ENCODE measurements at regions not wholly inside any gene's neighbourhood (a gene's known extent, or its start where the extent isn't known, plus 50 kb on each side); places are given as distances from the start of the nearest gene placed in this dataset.

DNA sequence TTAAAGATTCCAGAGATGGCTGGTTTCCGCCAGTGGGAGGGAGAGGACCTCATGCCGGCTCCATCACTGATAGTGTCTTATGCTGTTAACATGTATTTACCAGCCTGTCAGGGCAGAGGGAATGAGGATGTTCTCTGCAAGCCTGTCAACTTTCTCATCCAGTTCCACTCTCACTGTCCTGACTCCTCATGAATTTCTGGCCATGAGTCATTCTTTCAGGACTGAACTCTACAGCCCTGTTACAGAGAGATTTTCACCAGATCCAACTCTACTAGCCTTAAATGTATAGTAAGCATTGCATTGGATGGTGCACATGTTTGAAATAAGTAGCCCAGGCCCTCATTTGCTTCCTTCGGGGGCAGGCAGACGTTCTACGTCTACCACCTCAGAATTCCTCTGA, 387.7 kb downstream of the TMEM135 start:
- H3K27ac ChIP-seq (ENCODE audit: low read depth, low read length) = no peak overlapping the region
- H3K27me3 ChIP-seq (ENCODE audit: control insufficient read depth in 3 of 3, insufficient read depth in 3 of 3, low read length in 3 of 3) = no peaks in the 10 kb centered on the region
- no peaks in the 10 kb centered on the region for H3K4me1 ChIP-seq (ENCODE audit: control insufficient read depth in 3 of 3, insufficient read depth in 3 of 3, low read length in 3 of 3)
- no peaks in the 10 kb centered on the region for H3K9me3 ChIP-seq (ENCODE audit: control insufficient read depth in 3 of 3, low read length in 3 of 3)
- H3K9ac ChIP-seq (ENCODE audit: low read depth in 1 of 3, low read length in 3 of 3) = no peak overlapping the region
- no peaks in the 10 kb centered on the region for H3K36me3 ChIP-seq (ENCODE audit: control insufficient read depth in 3 of 3, insufficient read depth in 3 of 3, low read length in 3 of 3)
- no peak overlapping the region for H3K4me3 ChIP-seq (ENCODE audit: low read length in 3 of 3)

DNA sequence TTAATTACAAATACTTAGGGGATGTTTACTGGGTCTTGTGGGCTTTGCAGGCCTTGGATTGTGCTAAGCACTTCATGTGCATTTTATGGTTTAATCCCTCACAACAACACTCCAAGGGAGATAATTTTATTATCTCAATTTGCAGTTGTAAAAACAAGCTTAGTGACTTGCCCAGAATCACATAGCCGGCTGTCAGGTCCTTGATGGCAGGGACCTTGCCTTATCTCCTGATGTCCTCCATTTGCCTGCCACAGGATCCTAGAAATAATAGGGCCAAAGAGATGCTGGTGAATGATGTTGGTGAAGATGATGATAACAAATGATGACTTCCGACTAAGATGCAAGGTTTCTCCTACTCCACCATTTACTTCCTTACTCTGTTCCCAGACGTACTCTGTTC, 385.4 kb downstream of the TMEM135 start:
- Histone ChIP-seq H3K27me3 (ENCODE audit: control insufficient read depth in 3 of 3, insufficient read depth in 3 of 3, low read length in 3 of 3) (no peaks in the 10 kb centered on the region), H3K4me3 (ENCODE audit: low read length in 3 of 3) (no peak overlapping the region), H3K4me1 (ENCODE audit: control insufficient read depth in 3 of 3, insufficient read depth in 3 of 3, low read length in 3 of 3) (peaks cover 0 to 11% (median 8%) of the 10 kb centered on the region in 3 donors), H3K36me3 (ENCODE audit: control insufficient read depth in 3 of 3, insufficient read depth in 3 of 3, low read length in 3 of 3) (no peaks in the 10 kb centered on the region), H3K9me3 (ENCODE audit: control insufficient read depth in 3 of 3, low read length in 3 of 3) (no peaks in the 10 kb centered on the region), H3K9ac (ENCODE audit: low read depth in 1 of 3, low read length in 3 of 3) (no peak overlapping the region), H3K27ac (ENCODE audit: low read depth, low read length) (no peak overlapping the region)

DNA sequence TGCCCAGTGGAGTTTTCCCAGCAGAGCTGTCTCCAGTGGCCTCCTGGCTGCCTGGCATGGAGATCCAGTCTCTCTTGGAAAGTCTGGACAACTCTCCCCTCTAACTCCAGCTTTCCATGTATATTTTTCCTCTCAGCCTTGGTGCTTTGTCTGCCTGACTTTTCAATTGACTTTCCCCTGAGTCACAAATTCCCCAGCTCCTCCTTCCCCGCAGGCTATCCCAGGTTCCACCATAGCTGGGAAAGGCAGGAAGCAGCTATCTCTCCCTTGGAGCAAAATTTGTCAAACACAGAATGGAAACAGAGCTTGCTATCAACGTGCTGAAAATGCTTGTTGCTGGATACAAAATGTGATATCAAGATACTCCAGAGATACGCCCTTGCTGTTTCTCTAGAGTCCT, 384.8 kb downstream of the TMEM135 start:
- peaks cover 0 to 11% (median 8%) of the 10 kb centered on the region in 3 donors for H3K4me1 ChIP-seq (ENCODE audit: control insufficient read depth in 3 of 3, insufficient read depth in 3 of 3, low read length in 3 of 3)
- no peaks in the 10 kb centered on the region for H3K36me3 ChIP-seq (ENCODE audit: control insufficient read depth in 3 of 3, insufficient read depth in 3 of 3, low read length in 3 of 3)
- H3K27me3 ChIP-seq (ENCODE audit: control insufficient read depth in 3 of 3, insufficient read depth in 3 of 3, low read length in 3 of 3) = no peaks in the 10 kb centered on the region
- H3K4me3 ChIP-seq (ENCODE audit: low read length in 3 of 3) = no peak overlapping the region
- H3K27ac ChIP-seq (ENCODE audit: low read depth, low read length) = no peak overlapping the region
- H3K9ac ChIP-seq (ENCODE audit: low read depth in 1 of 3, low read length in 3 of 3) = no peak overlapping the region
- H3K9me3 ChIP-seq (ENCODE audit: control insufficient read depth in 3 of 3, low read length in 3 of 3) = no peaks in the 10 kb centered on the region

DNA sequence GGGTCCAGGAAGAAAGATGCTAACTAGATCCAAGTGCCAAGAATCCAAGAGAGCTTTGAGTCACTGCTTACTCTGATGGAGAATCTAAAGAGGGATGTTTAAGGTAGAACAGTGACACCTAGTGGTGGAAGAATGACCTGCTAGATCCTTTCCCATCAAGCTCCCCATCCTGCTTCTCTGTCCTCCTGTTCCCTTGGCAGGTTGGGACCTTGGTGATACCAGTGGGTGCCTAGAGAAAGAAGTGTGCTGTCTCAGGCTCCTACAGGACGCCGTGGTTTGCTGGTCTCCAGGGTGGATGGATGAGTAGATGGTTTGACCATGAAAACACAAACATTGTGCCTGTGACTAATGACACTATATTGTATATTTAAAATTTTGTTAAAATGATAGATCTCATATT, 383.7 kb downstream of the TMEM135 start:
- Histone ChIP-seq H3K9ac (ENCODE audit: low read depth in 1 of 3, low read length in 3 of 3) (no peak overlapping the region), H3K27me3 (ENCODE audit: control insufficient read depth in 3 of 3, insufficient read depth in 3 of 3, low read length in 3 of 3) (no peaks in the 10 kb centered on the region), H3K36me3 (ENCODE audit: control insufficient read depth in 3 of 3, insufficient read depth in 3 of 3, low read length in 3 of 3) (no peaks in the 10 kb centered on the region), H3K9me3 (ENCODE audit: control insufficient read depth in 3 of 3, low read length in 3 of 3) (no peaks in the 10 kb centered on the region), H3K4me1 (ENCODE audit: control insufficient read depth in 3 of 3, insufficient read depth in 3 of 3, low read length in 3 of 3) (peaks cover 0 to 11% (median 8%) of the 10 kb centered on the region in 3 donors), H3K27ac (ENCODE audit: low read depth, low read length) (no peak overlapping the region), H3K4me3 (ENCODE audit: low read length in 3 of 3) (no peak overlapping the region)

DNA sequence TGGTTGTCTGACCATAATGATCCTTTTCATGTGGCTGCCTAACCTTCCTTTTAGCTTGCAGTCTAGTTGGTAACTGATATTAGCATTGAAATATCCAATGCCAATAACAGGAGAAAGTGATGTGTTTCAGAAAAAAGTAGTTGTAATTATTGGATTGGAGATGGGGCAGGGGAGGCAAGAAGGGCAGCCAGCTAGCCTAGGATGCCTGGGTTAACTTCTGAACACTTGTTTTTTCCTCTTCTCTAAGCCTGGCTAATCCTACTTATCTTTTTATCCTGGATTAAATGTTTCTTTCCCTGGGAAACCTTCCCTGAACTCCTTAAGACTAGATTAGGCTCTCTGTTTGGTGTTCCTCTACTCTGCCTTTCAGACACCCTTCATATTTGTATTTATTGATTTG, 380.2 kb downstream of the TMEM135 start:
- Histone ChIP-seq H3K4me1 (ENCODE audit: control insufficient read depth in 3 of 3, insufficient read depth in 3 of 3, low read length in 3 of 3) (peaks cover 0 to 11% (median 8%) of the 10 kb centered on the region in 3 donors), H3K27ac (ENCODE audit: low read depth, low read length) (no peak overlapping the region), H3K36me3 (ENCODE audit: control insufficient read depth in 3 of 3, insufficient read depth in 3 of 3, low read length in 3 of 3) (no peaks in the 10 kb centered on the region), H3K9me3 (ENCODE audit: control insufficient read depth in 3 of 3, low read length in 3 of 3) (no peaks in the 10 kb centered on the region), H3K9ac (ENCODE audit: low read depth in 1 of 3, low read length in 3 of 3) (no peak overlapping the region), H3K27me3 (ENCODE audit: control insufficient read depth in 3 of 3, insufficient read depth in 3 of 3, low read length in 3 of 3) (no peaks in the 10 kb centered on the region), H3K4me3 (ENCODE audit: low read length in 3 of 3) (no peak overlapping the region)

DNA sequence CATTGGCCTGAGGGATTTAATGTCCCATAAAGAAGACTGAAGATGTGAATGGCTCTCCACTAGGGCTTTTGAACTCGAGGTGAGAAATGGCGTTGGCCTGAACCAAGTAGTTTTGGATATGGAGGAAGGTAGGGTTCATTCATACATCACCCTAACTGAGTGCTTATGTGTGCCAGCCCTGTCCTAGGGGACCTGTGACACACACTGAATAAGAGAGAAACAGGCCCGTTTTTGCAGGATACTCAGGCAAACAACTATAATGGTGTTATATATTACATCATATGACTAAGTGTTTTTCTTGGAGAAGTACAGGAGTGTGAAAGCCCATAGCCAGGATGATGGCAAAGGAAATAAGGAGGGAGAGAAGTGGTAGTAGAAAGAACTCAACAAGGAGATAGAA, 368.1 kb downstream of the TMEM135 start:
- no peak overlapping the region for H3K27ac ChIP-seq (ENCODE audit: low read depth, low read length)
- H3K9ac ChIP-seq (ENCODE audit: low read depth in 1 of 3, low read length in 3 of 3) = no peak overlapping the region
- H3K9me3 ChIP-seq (ENCODE audit: control insufficient read depth in 3 of 3, low read length in 3 of 3) = no peaks in the 10 kb centered on the region
- H3K4me3 ChIP-seq (ENCODE audit: low read length in 3 of 3) = no peak overlapping the region
- no peaks in the 10 kb centered on the region for H3K27me3 ChIP-seq (ENCODE audit: control insufficient read depth in 3 of 3, insufficient read depth in 3 of 3, low read length in 3 of 3)
- H3K36me3 ChIP-seq (ENCODE audit: control insufficient read depth in 3 of 3, insufficient read depth in 3 of 3, low read length in 3 of 3) = no peaks in the 10 kb centered on the region
- no peaks in the 10 kb centered on the region for H3K4me1 ChIP-seq (ENCODE audit: control insufficient read depth in 3 of 3, insufficient read depth in 3 of 3, low read length in 3 of 3)

DNA sequence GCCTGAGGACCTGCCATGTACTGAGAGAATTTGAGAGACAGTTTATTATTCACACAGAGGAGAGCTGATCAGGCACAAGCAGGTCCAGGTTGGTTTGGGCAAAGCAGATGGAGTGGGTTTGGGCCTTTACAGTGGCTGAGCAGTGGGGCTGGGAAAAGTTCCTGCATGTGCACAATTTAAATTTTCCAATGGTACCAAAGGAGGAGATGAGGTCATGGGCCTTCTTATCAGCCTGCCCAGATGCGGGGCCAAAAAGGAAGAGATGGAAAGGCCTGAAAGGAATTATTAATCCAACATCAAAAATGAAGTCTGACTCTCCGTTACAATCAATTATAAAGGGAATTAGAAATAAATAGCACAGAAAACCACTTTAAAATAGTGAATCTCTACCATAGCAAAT, 367.6 kb downstream of the TMEM135 start:
- no peaks in the 10 kb centered on the region for H3K9me3 ChIP-seq (ENCODE audit: control insufficient read depth in 3 of 3, low read length in 3 of 3)
- H3K4me3 ChIP-seq (ENCODE audit: low read length in 3 of 3) = no peak overlapping the region
- no peaks in the 10 kb centered on the region for H3K36me3 ChIP-seq (ENCODE audit: control insufficient read depth in 3 of 3, insufficient read depth in 3 of 3, low read length in 3 of 3)
- H3K9ac ChIP-seq (ENCODE audit: low read depth in 1 of 3, low read length in 3 of 3) = no peak overlapping the region
- H3K27me3 ChIP-seq (ENCODE audit: control insufficient read depth in 3 of 3, insufficient read depth in 3 of 3, low read length in 3 of 3) = no peaks in the 10 kb centered on the region
- H3K27ac ChIP-seq (ENCODE audit: low read depth, low read length) = no peak overlapping the region
- H3K4me1 ChIP-seq (ENCODE audit: control insufficient read depth in 3 of 3, insufficient read depth in 3 of 3, low read length in 3 of 3) = no peaks in the 10 kb centered on the region

DNA sequence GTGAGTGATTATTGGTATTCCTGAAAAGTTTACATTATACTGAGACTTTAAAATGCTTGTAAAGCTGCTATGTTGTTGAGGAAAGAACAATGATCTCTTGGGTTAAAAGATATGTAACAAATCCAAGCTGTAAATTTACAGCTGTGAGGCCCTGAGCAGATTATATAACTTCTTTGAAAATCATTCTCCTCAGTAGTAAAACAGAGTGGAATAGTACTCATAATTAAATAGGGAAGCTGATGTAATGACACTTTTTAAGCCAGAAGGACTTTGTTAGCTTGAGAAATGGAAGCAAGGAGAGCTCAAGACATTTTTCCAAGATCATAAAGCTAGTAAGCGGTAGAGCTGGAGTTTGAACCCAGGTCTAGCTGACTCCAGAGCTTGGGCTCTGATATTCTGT, 363.9 kb downstream of the TMEM135 start:
- Histone ChIP-seq H3K4me3 (ENCODE audit: low read length in 3 of 3) (no peak overlapping the region), H3K36me3 (ENCODE audit: control insufficient read depth in 3 of 3, insufficient read depth in 3 of 3, low read length in 3 of 3) (no peaks in the 10 kb centered on the region), H3K9me3 (ENCODE audit: control insufficient read depth in 3 of 3, low read length in 3 of 3) (no peaks in the 10 kb centered on the region), H3K27ac (ENCODE audit: low read depth, low read length) (no peak overlapping the region), H3K9ac (ENCODE audit: low read depth in 1 of 3, low read length in 3 of 3) (no peak overlapping the region), H3K4me1 (ENCODE audit: control insufficient read depth in 3 of 3, insufficient read depth in 3 of 3, low read length in 3 of 3) (peaks cover 0 to 7% (median 0%) of the 10 kb centered on the region in 3 donors), H3K27me3 (ENCODE audit: control insufficient read depth in 3 of 3, insufficient read depth in 3 of 3, low read length in 3 of 3) (no peaks in the 10 kb centered on the region)

DNA sequence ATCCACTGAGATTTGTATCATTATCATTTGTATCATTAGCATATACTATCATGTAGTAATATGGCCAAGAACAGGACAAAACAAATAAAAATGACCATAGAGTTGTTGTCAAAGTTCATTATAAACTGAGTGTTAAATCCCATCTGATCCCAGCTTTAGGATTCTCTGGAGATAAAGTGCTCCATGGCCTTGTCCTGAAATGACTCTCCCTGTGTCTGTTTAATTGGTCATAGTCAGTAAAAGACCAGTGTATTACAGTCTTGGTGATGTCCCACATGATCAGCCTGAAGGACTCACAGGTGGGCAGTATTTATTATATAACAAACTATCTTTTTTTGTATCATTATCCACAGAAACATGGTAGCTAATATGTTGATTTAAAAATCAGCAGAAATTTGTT, 361.6 kb downstream of the TMEM135 start:
- peaks cover 0 to 7% (median 0%) of the 10 kb centered on the region in 3 donors for H3K4me1 ChIP-seq (ENCODE audit: control insufficient read depth in 3 of 3, insufficient read depth in 3 of 3, low read length in 3 of 3)
- no peak overlapping the region for H3K9ac ChIP-seq (ENCODE audit: low read depth in 1 of 3, low read length in 3 of 3)
- no peaks in the 10 kb centered on the region for H3K36me3 ChIP-seq (ENCODE audit: control insufficient read depth in 3 of 3, insufficient read depth in 3 of 3, low read length in 3 of 3)
- H3K9me3 ChIP-seq (ENCODE audit: control insufficient read depth in 3 of 3, low read length in 3 of 3) = no peaks in the 10 kb centered on the region
- no peaks in the 10 kb centered on the region for H3K27me3 ChIP-seq (ENCODE audit: control insufficient read depth in 3 of 3, insufficient read depth in 3 of 3, low read length in 3 of 3)
- no peak overlapping the region for H3K4me3 ChIP-seq (ENCODE audit: low read length in 3 of 3)
- no peak overlapping the region for H3K27ac ChIP-seq (ENCODE audit: low read depth, low read length)

DNA sequence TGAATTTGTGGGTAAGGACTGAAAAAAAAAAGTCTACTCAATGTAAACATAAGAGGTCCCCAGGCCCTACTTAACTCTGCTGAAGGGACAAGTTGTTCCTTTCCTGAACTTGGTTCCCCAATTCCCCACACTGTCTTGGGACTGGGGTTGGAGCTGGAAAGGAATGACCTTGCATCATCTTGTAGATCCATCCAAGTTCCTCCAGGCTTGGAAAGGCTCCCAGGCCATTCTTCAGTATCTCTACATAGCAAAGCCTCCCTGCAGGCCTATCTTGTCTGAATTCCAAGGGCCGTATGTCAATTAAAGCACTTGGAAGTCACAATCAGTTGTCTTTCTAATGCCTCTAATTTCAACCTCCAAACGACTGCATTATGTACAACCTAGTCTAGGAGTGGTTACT, 361.2 kb downstream of the TMEM135 start:
- H3K9me3 ChIP-seq (ENCODE audit: control insufficient read depth in 3 of 3, low read length in 3 of 3) = no peaks in the 10 kb centered on the region
- H3K9ac ChIP-seq (ENCODE audit: low read depth in 1 of 3, low read length in 3 of 3) = no peak overlapping the region
- H3K36me3 ChIP-seq (ENCODE audit: control insufficient read depth in 3 of 3, insufficient read depth in 3 of 3, low read length in 3 of 3) = no peaks in the 10 kb centered on the region
- H3K27me3 ChIP-seq (ENCODE audit: control insufficient read depth in 3 of 3, insufficient read depth in 3 of 3, low read length in 3 of 3) = no peaks in the 10 kb centered on the region
- peaks cover 0 to 7% (median 0%) of the 10 kb centered on the region in 3 donors for H3K4me1 ChIP-seq (ENCODE audit: control insufficient read depth in 3 of 3, insufficient read depth in 3 of 3, low read length in 3 of 3)
- H3K4me3 ChIP-seq (ENCODE audit: low read length in 3 of 3) = no peak overlapping the region
- no peak overlapping the region for H3K27ac ChIP-seq (ENCODE audit: low read depth, low read length)
